Pancreas (tissue), 10 donors: ENCODE measurements at regions not wholly inside any gene's neighbourhood (a gene's known extent, or its start where the extent isn't known, plus 50 kb on each side); places are given as distances from the start of the nearest gene placed in this dataset.
A peak's percentile ranks its signal among the peaks of the same experiment; 100 is the strongest.

Source experiments
- ATAC-seq, 4 donors: fragments of 200-7000 bp; cut with Tn5 transposase; one replicate each; pipeline versions ENCODE4 v1.8.0 to v1.9.1; 2020; ENCODE audit warnings: mild to moderate bottlenecking in 4 of 4, moderate library complexity in 4 of 4
- DNase-seq, 6 donors: peaks; one replicate each; pipeline ENCODE4 v3.0.0-alpha.2; 2020
- FAIRE-seq: peaks from 2 replicates; lab custom pipeline; 2012; peaks lifted over from hg19 to GRCh38; lab: Jason Lieb, UNC
- H3K27ac ChIP-seq, 4 donors: fragments of 200-600 bp; sonication (generic); 1 replicate in 3 of 4; 2 replicates in 1 of 4; pipeline versions ENCODE4 v1.5.0 to v1.8.0; 2020
- H3K27me3 ChIP-seq, 4 donors: fragments of 200-600 bp; one replicate each; pipeline ENCODE4 v1.8.0; 2021
- H3K36me3 ChIP-seq, 3 donors: fragments of 200-600 bp; sonication (generic) in 1 of 3; one replicate each; pipeline versions ENCODE4 v1.5.0 to v1.8.0; 2020 to 2021
- H3K4me1 ChIP-seq, 3 donors: fragments of 200-600 bp; one replicate each; pipeline ENCODE4 v1.8.0; 2021
- H3K4me3 ChIP-seq, 4 donors: fragments of 200-600 bp; sonication (generic) in 2 of 4; one replicate each; pipeline versions ENCODE4 v1.5.0 to v1.8.0; 2020 to 2021
- H3K9me3 ChIP-seq, 4 donors: fragments of 200-600 bp; one replicate each; pipeline ENCODE4 v1.8.0; 2021
- WGBS, 2 donors: extraction: QIAGEN DNeasy Blood & Tissue Kit; methylation state at CpG; one replicate each; pipeline ENCODE4 v1.1.7; 2013; 5-methylcytosine and 5-hydroxymethylcytosine counted together
- intact Hi-C, 3 donors: fragments of 100-400 bp; cut with DNase I; formaldehyde crosslinking; loops; one replicate each; pipeline versions ENCODE4 v1.11.1 to v1.14.2; 2022
- TF ChIP-seq, protein P1 (sequence below), 4 donors: fragments of 200-600 bp; sonication (generic) in 3 of 4; IDR thresholded peaks; one replicate each; pipeline versions ENCODE4 v1.5.0 to v1.8.0; 2021; ENCODE audit warnings: antibody characterized with exemption in 4 of 4
- donor health status: healthy with polysubstance abuse.
- donor health status: DM: no; HTN: no; CAD: no; lungs with moderate emphysema.
- donor health status: DM: no; HTN: no; CAD: no.
- donor health status: control.
- donor health status: control.
- donor health status: Bipolar disorder and iron deficiency.
- donor health status: DM: yes; HTN: yes; CAD: no.
- donor health status: DM: no; HTN: no; CAD: no.
- donor health status: DM: no; HTN: no; CAD: no.
- donor health status: DM: yes; HTN: yes; CAD: no.

DNA sequence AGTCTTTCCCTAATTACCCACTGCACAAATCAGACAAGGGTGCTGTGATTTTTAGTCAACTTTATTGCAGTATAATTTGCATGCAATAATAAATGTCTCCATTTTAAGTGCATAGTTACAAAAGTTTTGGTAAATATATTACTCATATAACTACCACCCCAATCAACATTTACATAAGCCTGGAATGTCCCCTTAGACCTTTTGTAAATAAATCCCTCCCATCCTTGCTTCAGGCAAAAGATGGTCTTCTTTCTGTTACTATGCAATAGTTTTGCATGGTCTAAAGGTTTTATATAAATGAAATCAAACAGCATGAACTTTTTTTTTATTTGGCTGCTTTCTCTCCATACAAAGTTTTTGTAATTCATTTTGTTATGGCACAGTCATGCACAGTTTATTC is 235.4 kb downstream of the PYDC2 start:
- Histone ChIP-seq H3K27me3 (peaks cover 0 to 2% (median 0%) of the 10 kb centered on the region in 4 donors), H3K4me3 (no peak overlapping the region), H3K27ac (no peak overlapping the region), H3K36me3 (no peaks in the 10 kb centered on the region), H3K9me3 (no peaks in the 10 kb centered on the region), H3K4me1 (no peaks in the 10 kb centered on the region)
- intact Hi-C loops, result no loop called here
- TF ChIP-seq, protein P1, sequence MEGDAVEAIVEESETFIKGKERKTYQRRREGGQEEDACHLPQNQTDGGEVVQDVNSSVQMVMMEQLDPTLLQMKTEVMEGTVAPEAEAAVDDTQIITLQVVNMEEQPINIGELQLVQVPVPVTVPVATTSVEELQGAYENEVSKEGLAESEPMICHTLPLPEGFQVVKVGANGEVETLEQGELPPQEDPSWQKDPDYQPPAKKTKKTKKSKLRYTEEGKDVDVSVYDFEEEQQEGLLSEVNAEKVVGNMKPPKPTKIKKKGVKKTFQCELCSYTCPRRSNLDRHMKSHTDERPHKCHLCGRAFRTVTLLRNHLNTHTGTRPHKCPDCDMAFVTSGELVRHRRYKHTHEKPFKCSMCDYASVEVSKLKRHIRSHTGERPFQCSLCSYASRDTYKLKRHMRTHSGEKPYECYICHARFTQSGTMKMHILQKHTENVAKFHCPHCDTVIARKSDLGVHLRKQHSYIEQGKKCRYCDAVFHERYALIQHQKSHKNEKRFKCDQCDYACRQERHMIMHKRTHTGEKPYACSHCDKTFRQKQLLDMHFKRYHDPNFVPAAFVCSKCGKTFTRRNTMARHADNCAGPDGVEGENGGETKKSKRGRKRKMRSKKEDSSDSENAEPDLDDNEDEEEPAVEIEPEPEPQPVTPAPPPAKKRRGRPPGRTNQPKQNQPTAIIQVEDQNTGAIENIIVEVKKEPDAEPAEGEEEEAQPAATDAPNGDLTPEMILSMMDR (IDR thresholded peaks at IDR 0.05), result no peak
- DNase-seq, result no peak
- ATAC-seq, result no peak
- FAIRE-seq, result no peak

DNA sequence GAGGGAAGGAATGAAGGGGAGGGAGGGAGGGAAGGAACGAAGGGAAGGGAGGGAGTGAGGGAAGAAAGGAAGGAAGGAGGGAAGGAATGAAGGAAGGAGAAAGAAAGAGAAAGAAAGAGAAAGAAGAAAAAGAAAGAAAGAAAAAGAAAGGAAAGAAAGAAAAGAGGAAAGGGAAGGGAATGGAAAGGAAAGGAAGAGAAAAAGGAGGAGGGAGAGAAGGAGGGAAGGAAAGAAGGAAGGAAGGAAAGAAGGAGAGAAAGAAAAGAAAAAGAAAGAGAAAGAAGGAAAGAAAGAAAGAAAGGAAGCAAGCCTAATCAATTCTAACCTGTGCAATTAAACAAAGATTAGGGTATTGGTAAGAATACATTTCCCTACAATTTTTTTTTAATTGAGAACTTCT is 238.6 kb downstream of the PYDC2 start:
- no peak for DNase-seq
- ATAC-seq, result no peak
- H3K36me3 ChIP-seq, result no peaks in the 10 kb centered on the region
- H3K9me3 ChIP-seq, result no peaks in the 10 kb centered on the region
- H3K4me1 ChIP-seq, result no peaks in the 10 kb centered on the region
- no peak overlapping the region for H3K4me3 ChIP-seq
- no peak overlapping the region for H3K27ac ChIP-seq
- TF ChIP-seq, protein P1 (IDR thresholded peaks at IDR 0.05), result no peak
- no peak for FAIRE-seq
- intact Hi-C loops, result no loop called here
- peaks cover 0 to 2% (median 0%) of the 10 kb centered on the region in 4 donors for H3K27me3 ChIP-seq
- WGBS, 2 donors, result 46 to 65% methylated on average over 1 of the region's 1 CpG

DNA sequence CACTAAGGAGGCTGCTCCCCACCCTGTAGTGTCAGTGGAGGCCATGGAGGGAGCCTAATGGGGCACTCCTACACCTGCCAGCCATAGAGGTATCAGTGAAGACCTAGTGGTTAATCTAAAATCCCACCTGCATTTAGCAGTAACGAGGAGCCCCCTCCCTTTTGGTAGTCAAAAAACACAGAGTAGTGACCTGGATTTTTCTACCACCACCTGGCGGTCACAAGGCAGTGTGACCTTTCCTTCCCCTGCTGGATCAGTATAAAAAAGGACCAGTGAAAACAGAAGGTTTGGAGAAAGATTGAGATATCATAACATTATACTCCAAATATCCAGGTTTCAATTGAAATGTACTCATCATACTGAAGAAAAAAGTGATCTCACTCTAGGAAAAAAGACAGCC is 241.2 kb downstream of the PYDC2 start:
- intact Hi-C loops, result no loop called here
- Histone ChIP-seq H3K9me3 (no peaks in the 10 kb centered on the region), H3K27me3 (peaks cover 0 to 2% (median 0%) of the 10 kb centered on the region in 4 donors), H3K4me3 (no peak overlapping the region), H3K27ac (no peak overlapping the region), H3K36me3 (no peaks in the 10 kb centered on the region), H3K4me1 (no peaks in the 10 kb centered on the region)
- no peak for ATAC-seq
- 61 to 70% methylated on average over 2 of the region's 2 CpGs for WGBS, 2 donors
- no peak for FAIRE-seq
- TF ChIP-seq, protein P1 (IDR thresholded peaks at IDR 0.05), result no peak
- DNase-seq, result peak in 1 of 6 donors; percentile 13

DNA sequence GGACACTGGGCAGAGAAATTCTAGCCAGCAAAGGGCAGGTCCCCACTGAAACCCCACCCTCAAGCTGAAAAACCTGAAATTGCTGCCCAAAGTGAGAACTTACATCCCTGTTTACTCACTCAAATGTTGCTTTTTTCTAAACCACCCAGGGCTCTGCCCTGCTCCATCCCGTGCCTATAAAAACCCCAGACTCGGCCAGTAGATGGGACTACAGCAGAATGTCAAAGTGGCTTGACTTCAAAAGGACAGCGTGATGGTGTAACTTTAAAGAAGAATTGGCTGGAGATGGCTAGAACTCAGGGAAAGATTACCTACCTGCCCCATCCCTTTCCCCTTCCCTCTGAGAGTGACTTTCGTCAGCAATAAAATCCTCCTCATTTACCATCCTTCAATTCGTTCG is 246.9 kb downstream of the PYDC2 start:
- intact Hi-C loops, result no loop called here
- TF ChIP-seq, protein P1 (IDR thresholded peaks at IDR 0.05), result no peak
- WGBS, 2 donors, result 52 to 69% methylated on average over 6 of the region's 6 CpGs
- Histone ChIP-seq H3K27ac (no peak overlapping the region), H3K4me3 (no peak overlapping the region), H3K36me3 (no peaks in the 10 kb centered on the region), H3K4me1 (no peaks in the 10 kb centered on the region), H3K27me3 (no peaks in the 10 kb centered on the region), H3K9me3 (no peaks in the 10 kb centered on the region)
- FAIRE-seq (no peak), DNase-seq (no peak), ATAC-seq (no peak)

DNA sequence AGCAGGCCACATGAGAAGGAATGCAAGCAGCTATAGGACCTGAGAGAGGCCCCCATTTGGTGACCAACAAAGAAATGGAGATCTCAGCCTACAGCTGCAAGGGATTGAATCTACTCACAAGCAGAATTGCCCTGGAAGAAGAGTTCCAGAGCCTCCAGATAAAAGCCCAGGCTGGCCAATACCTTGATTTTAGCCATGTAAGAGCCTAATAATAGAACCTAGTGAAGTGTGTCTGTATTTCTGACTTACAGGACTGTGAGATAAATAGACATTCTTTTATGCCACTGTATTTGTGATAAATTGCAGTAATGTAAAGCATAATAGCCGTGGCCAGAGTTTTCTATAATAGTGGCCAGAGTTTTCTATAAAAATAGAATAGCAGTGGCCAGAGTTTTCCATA is 254.6 kb downstream of the PYDC2 start:
- intact Hi-C loops, result no loop called here
- ATAC-seq, result no peak
- Histone ChIP-seq H3K4me1 (no peaks in the 10 kb centered on the region), H3K9me3 (no peaks in the 10 kb centered on the region), H3K27ac (no peak overlapping the region), H3K4me3 (no peak overlapping the region), H3K36me3 (no peaks in the 10 kb centered on the region), H3K27me3 (no peaks in the 10 kb centered on the region)
- WGBS, 2 donors, result 56 to 68% methylated on average over 1 of the region's 1 CpG
- TF ChIP-seq, protein P1 (IDR thresholded peaks at IDR 0.05), result no peak
- DNase-seq, result no peak
- no peak for FAIRE-seq
